Progenitor cell of endocrine pancreas (in vitro differentiated cells): ENCODE measurements at regions not wholly inside any gene's neighbourhood (a gene's known extent, or its start where the extent isn't known, plus 50 kb on each side); places are given as distances from the start of the nearest gene placed in this dataset.

ENCODE experiments used
- DNase-seq: peaks from one replicate; pipeline ENCODE4 v3.0.0; 2021; ENCODE audit warnings: low spot score; ENCODE audit not compliant: unreplicated experiment
- H3K27ac Mint-ChIP-seq: 2 replicates; pipeline ENCODE4 v1.8.0; 2021; ENCODE audit warnings: mild to moderate bottlenecking, moderate library complexity, mixed read lengths
- H3K27me3 Mint-ChIP-seq: 2 replicates; pipeline ENCODE4 v1.8.0; 2021; ENCODE audit warnings: mixed read lengths
- H3K36me3 Mint-ChIP-seq: 2 replicates; pipeline ENCODE4 v1.8.0; 2022; ENCODE audit warnings: mixed read lengths; ENCODE audit not compliant: insufficient read depth
- H3K4me1 Mint-ChIP-seq: 2 replicates; pipeline ENCODE4 v1.8.0; 2021; ENCODE audit warnings: low read depth, mixed read lengths
- H3K4me3 Mint-ChIP-seq: 2 replicates; pipeline ENCODE4 v1.8.0; 2021; ENCODE audit warnings: low read depth, mild to moderate bottlenecking, moderate library complexity, mixed read lengths
- H3K9me3 Mint-ChIP-seq: 2 replicates; pipeline ENCODE4 v1.8.0; 2021; ENCODE audit warnings: low read depth, mixed read lengths
- CTCF ChIP-seq: fragments of 200-600 bp; sonication (generic); IDR thresholded peaks from one replicate; pipeline ENCODE4 v1.5.0; 2021; ENCODE audit warnings: antibody characterized with exemption, mild to moderate bottlenecking; ENCODE audit not compliant: unreplicated experiment

- DNase-seq, result no peak
- H3K36me3 Mint-ChIP-seq, result no peaks in the 10 kb centered on the region
- no peak overlapping the region for H3K4me3 Mint-ChIP-seq
- no peak overlapping the region for H3K27ac Mint-ChIP-seq
- H3K4me1 Mint-ChIP-seq, result no peaks in the 10 kb centered on the region
- peaks cover 5% of the 10 kb centered on the region for H3K27me3 Mint-ChIP-seq
- no peak for TF ChIP-seq CTCF
- no peaks in the 10 kb centered on the region for H3K9me3 Mint-ChIP-seq
Measured at GRCh38 chr2:217629347-217629746, 373.4 kb downstream of the TNS1 start.

GRCh38 chr2:217628061-217628460 lies 374.7 kb downstream of the TNS1 start:
- no peak for DNase-seq
- Mint-ChIP-seq H3K36me3 (no peaks in the 10 kb centered on the region), H3K9me3 (no peaks in the 10 kb centered on the region), H3K4me1 (peaks cover under 1% of the 10 kb centered on the region), H3K4me3 (no peak overlapping the region), H3K27me3 (peaks cover 5% of the 10 kb centered on the region), H3K27ac (no peak overlapping the region)
- TF ChIP-seq CTCF, result no peak

- H3K27ac Mint-ChIP-seq, result no peak overlapping the region
- peaks cover 10% of the 10 kb centered on the region for H3K4me1 Mint-ChIP-seq
- no peaks in the 10 kb centered on the region for H3K9me3 Mint-ChIP-seq
- no peak overlapping the region for H3K4me3 Mint-ChIP-seq
- no peak for DNase-seq
- peaks cover 5% of the 10 kb centered on the region for H3K27me3 Mint-ChIP-seq
- no peak for TF ChIP-seq CTCF
- no peaks in the 10 kb centered on the region for H3K36me3 Mint-ChIP-seq
Measured at GRCh38 chr2:217626926-217627325, 375.9 kb downstream of the TNS1 start.

- Mint-ChIP-seq H3K27ac (no peak overlapping the region), H3K36me3 (no peaks in the 10 kb centered on the region), H3K27me3 (peaks cover under 1% of the 10 kb centered on the region), H3K4me1 (peaks cover 13% of the 10 kb centered on the region), H3K4me3 (no peak overlapping the region), H3K9me3 (no peaks in the 10 kb centered on the region)
- no peak for TF ChIP-seq CTCF
- no peak for DNase-seq
Measured at GRCh38 chr2:217625557-217626169, 377.1 kb downstream of the TNS1 start.

GRCh38 chr2:217623281-217623912 lies 379.4 kb downstream of the TNS1 start:
- Mint-ChIP-seq H3K9me3 (no peaks in the 10 kb centered on the region), H3K4me1 (peaks cover 18% of the 10 kb centered on the region), H3K27me3 (no peaks in the 10 kb centered on the region), H3K4me3 (no peak overlapping the region), H3K27ac (no peak overlapping the region), H3K36me3 (no peaks in the 10 kb centered on the region)
- DNase-seq, result no peak
- TF ChIP-seq CTCF, result no peak
